ENCODE measurements at regions not wholly inside any gene's neighbourhood (a gene's known extent, or its start where the extent isn't known, plus 50 kb on each side); places are given as distances from the start of the nearest gene placed in this dataset.

GRCh38 chr5:21221616-21222015, 1233.6 kb upstream of the CDH18 start:
- no peak for DNase-seq (ENCODE audit: low read depth)
- TF ChIP-seq, protein P1, sequence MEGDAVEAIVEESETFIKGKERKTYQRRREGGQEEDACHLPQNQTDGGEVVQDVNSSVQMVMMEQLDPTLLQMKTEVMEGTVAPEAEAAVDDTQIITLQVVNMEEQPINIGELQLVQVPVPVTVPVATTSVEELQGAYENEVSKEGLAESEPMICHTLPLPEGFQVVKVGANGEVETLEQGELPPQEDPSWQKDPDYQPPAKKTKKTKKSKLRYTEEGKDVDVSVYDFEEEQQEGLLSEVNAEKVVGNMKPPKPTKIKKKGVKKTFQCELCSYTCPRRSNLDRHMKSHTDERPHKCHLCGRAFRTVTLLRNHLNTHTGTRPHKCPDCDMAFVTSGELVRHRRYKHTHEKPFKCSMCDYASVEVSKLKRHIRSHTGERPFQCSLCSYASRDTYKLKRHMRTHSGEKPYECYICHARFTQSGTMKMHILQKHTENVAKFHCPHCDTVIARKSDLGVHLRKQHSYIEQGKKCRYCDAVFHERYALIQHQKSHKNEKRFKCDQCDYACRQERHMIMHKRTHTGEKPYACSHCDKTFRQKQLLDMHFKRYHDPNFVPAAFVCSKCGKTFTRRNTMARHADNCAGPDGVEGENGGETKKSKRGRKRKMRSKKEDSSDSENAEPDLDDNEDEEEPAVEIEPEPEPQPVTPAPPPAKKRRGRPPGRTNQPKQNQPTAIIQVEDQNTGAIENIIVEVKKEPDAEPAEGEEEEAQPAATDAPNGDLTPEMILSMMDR (IDR thresholded peaks at IDR 0.05; ENCODE audit: low read length, missing control alignments) = no peak

DNA sequence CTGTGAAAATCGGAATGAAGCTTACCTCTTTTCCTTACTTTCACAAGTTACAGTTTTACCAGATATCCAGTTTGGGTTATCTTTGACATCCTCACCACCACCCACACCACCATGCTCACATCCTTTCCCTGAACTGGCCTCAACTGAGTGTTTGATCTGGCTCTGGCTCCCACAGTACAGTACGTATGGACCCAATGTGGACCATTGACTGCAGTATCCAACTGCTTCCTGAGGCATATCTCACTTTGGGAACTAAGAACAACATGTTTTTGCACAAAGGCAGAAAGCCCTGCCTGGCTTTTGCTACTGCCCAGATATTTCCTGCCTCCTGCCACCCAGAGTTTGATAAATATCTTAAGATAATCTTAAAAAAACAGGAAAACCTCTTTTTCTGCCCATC, 1232.0 kb upstream of the CDH18 start:
- DNase-seq (ENCODE audit: low read depth) = no peak
- TF ChIP-seq, protein P1 (IDR thresholded peaks at IDR 0.05; ENCODE audit: low read length, missing control alignments) = no peak
- no peak overlapping the region for H3K4me3 ChIP-seq (replicated peaks; ENCODE audit: low read depth, low read length)

More at GRCh38 chr5:21221616-21222015, 1233.6 kb upstream of the CDH18 start:
- H3K4me3 ChIP-seq (replicated peaks; ENCODE audit: low read depth, low read length) = no peak overlapping the region

DNA sequence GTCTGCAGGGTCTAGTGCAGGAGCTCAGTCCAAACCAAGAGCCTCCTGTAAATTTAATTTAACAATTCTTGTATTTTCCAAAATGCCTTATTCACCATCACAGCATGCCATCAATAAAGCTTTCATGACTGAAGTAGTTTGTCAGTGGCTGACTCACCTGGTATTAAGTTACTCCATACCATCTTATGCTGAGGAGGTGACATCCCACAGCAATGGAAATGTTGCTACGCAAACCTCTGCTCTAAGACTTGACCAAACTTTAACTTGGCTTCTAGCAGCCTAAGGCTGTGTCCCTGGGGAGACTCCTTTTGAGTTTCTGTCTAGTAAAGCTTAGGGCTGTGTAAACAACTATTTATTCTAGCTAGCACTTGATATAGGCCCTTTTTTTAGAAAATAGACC, 1231.3 kb upstream of the CDH18 start:
- DNase-seq (ENCODE audit: low read depth) = no peak
- H3K4me3 ChIP-seq (replicated peaks; ENCODE audit: low read depth, low read length) = no peak overlapping the region
- TF ChIP-seq, protein P1 (IDR thresholded peaks at IDR 0.05; ENCODE audit: low read length, missing control alignments) = no peak

- no peak overlapping the region for H3K4me3 ChIP-seq (replicated peaks; ENCODE audit: low read depth, low read length)
- TF ChIP-seq, protein P1 (IDR thresholded peaks at IDR 0.05; ENCODE audit: low read length, missing control alignments) = no peak
- peak; percentile 43 for DNase-seq (ENCODE audit: low read depth)
Observed at GRCh38 chr5:21212026-21212425, 1224.0 kb upstream of the CDH18 start.

- TF ChIP-seq, protein P1 (IDR thresholded peaks at IDR 0.05; ENCODE audit: low read length, missing control alignments) = no peak
- no peak for DNase-seq (ENCODE audit: low read depth)
- no peak overlapping the region for H3K4me3 ChIP-seq (replicated peaks; ENCODE audit: low read depth, low read length)
Observed at GRCh38 chr5:21209409-21209808, 1221.4 kb upstream of the CDH18 start.

GRCh38 chr5:21199087-21199486, 1211.1 kb upstream of the CDH18 start:
- no peak for DNase-seq (ENCODE audit: low read depth)
- no peak overlapping the region for H3K4me3 ChIP-seq (replicated peaks; ENCODE audit: low read depth, low read length)
- TF ChIP-seq, protein P1 (IDR thresholded peaks at IDR 0.05; ENCODE audit: low read length, missing control alignments) = no peak

DNA sequence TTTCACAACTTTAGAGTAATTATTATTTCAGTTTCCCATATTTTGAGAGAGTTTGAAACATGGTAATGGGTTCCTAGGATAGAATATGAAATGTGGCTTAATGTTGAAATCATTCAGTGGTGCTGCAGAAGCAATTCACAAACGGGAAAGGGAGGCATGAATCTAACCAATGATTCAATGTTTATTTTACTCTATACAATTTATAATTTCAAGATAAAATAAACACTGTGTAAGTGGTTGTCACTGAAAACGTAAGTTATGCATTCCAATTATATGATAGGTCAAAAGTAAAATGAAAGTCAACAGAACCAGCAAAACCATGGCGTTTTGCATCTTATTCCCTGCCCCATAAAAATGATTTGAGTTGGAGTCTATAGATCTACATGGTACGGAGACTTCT, 1207.1 kb upstream of the CDH18 start:
- no peak for DNase-seq (ENCODE audit: low read depth)
- H3K4me3 ChIP-seq (replicated peaks; ENCODE audit: low read depth, low read length) = no peak overlapping the region
- TF ChIP-seq, protein P1 (IDR thresholded peaks at IDR 0.05; ENCODE audit: low read length, missing control alignments) = no peak
